ENCODE measurements at regions not wholly inside any gene's neighbourhood (a gene's known extent, or its start where the extent isn't known, plus 50 kb on each side); places are given as distances from the start of the nearest gene placed in this dataset.

DNA sequence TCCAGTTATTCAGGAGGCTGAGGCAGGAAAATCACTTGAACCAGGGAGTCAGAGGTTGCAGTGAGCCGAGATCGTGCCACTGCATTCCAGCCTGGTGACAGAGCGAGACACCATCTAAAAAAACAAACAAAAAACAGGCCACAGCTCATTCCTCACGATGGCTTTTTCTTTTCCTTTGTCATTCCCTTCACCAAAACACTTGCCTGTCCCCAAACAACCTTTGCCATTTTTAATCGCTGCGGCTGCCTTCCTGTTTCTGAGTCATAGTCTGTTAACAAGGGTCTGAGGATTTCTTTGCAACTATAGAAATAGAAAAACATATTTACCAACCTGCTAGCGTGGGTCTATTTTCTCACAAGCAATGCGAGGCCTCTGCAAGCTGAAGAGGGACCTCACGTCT lies 123.0 kb upstream of the FSTL4 start:
- H2AK5ac ChIP-seq (ENCODE audit: low read depth, low read length): no peak overlapping the region
- H2BK12ac ChIP-seq (ENCODE audit: low read depth, low read length): no peak overlapping the region
- H3K79me2 ChIP-seq (ENCODE audit: control insufficient read depth in 1 of 2, insufficient read depth in 2 of 2, low read length in 2 of 2): no peaks in the 10 kb centered on the region
- H2BK20ac ChIP-seq (ENCODE audit: low read length): no peak overlapping the region
- H3K27me3 ChIP-seq (replicated peaks in 1 of 4; ENCODE audit: control insufficient read depth in 3 of 4, extremely low read depth in 1 of 4, insufficient read depth in 3 of 4, low read length in 3 of 4): no peaks in the 10 kb centered on the region
- no peak overlapping the region for H3K27ac ChIP-seq (ENCODE audit: low read depth, low read length)
- H4K5ac ChIP-seq (ENCODE audit: insufficient read length, low read depth, low read length): no peak overlapping the region
- no peak overlapping the region for H2AFZ ChIP-seq (ENCODE audit: low read length)
- 0 out of 4 replicates have a peak, but pooled peaks cover 0 to under 1% of the 10 kb centered on the region in 2 experiments for H3K9me3 ChIP-seq (ENCODE audit: insufficient read depth in 2 of 2, low read depth in 1 of 2, low read length in 1 of 2)
- H4K91ac ChIP-seq (replicated peaks; ENCODE audit: insufficient read length, low read length): no peak overlapping the region
- TF ChIP-seq CHD2 (IDR thresholded peaks at IDR 0.05; ENCODE audit: low read length): no peak
- no peak overlapping the region for H3K23ac ChIP-seq (ENCODE audit: insufficient read length)
- H2BK15ac ChIP-seq (ENCODE audit: low read length): no peak overlapping the region
- H4K20me1 ChIP-seq (replicated peaks in 1 of 2; ENCODE audit: control insufficient read depth in 1 of 2, insufficient read depth in 2 of 2, low read length in 2 of 2): no peaks in the 10 kb centered on the region
- H3K18ac ChIP-seq (ENCODE audit: extremely low read depth, low read length): no peak overlapping the region
- H2BK120ac ChIP-seq (replicated peaks; ENCODE audit: low read depth, low read length): no peak overlapping the region
- H3K4ac ChIP-seq (replicated peaks; ENCODE audit: insufficient read length, low read depth, low read length): no peak overlapping the region
- H3K4me1 ChIP-seq (replicated peaks in 1 of 4; ENCODE audit: control insufficient read depth in 3 of 4, insufficient read depth in 4 of 4, low read length in 3 of 4): no peaks in the 10 kb centered on the region
- ChIA-PET CTCF (ENCODE audit: partially characterized antibody) (interaction anchor here (1.0 kb wide), 1 partner anchor 19 kb away, joined by 4 read pairs; no protein-coding TSS in a partner anchor), POLR2A (ENCODE audit: partially characterized antibody) (no interaction called here)
- no peak overlapping the region for H3K4me3 ChIP-seq (ENCODE audit: extremely low read depth in 1 of 4, insufficient read depth in 2 of 4, low read depth in 3 of 4, low read length in 4 of 4)
- no peak overlapping the region for H4K8ac ChIP-seq (ENCODE audit: extremely low read depth, insufficient read depth, low read length)
- no peaks in the 10 kb centered on the region for H3K36me3 ChIP-seq (ENCODE audit: control insufficient read depth in 2 of 4, insufficient read depth in 4 of 4, low read length in 3 of 4)
- WGBS, 2 experiments (ENCODE audit: extremely low coverage in 1 of 2, insufficient coverage in 1 of 2, insufficient read length in 1 of 2, insufficient replicate concordance in 2 of 2, low coverage in 1 of 2, low lambda C conversion rate in 2 of 2, missing lambda C conversion rate in 1 of 2): 84% methylated on average over 9 of the region's 9 CpGs; no CpG with 5 or more reads in 1 of the 2 experiments
- no peaks in the 10 kb centered on the region for H3K79me1 ChIP-seq (ENCODE audit: low read depth, low read length)
- H3K14ac ChIP-seq (ENCODE audit: insufficient read length): no peak overlapping the region
- peak in 1 of 2 experiments; percentile 16 for DNase-seq (ENCODE audit: low read depth in 1 of 2, low spot score in 2 of 2)
- H3K9ac ChIP-seq (replicated peaks in 1 of 4; ENCODE audit: extremely low read depth in 1 of 4, low read depth in 3 of 4, low read length in 3 of 4): no peak overlapping the region
- FAIRE-seq: no peak
- H3K4me2 ChIP-seq (ENCODE audit: insufficient read depth in 1 of 2, low read depth in 2 of 2, low read length in 2 of 2): no peak overlapping the region
- no peaks in the 10 kb centered on the region for H3K23me2 ChIP-seq (ENCODE audit: low read depth, low read length)
- H3K56ac ChIP-seq (replicated peaks; ENCODE audit: insufficient read length, low read depth, low read length): no peak overlapping the region
- H2BK5ac ChIP-seq (ENCODE audit: low read depth, low read length): no peak overlapping the region
